HG03064 (cell line): ENCODE measurements at regions not wholly inside any gene's neighbourhood (a gene's known extent, or its start where the extent isn't known, plus 50 kb on each side); places are given as distances from the start of the nearest gene placed in this dataset.
"Not testable (repeated sequence)": the region's sequence is repeated elsewhere in the genome, so short reads cannot be mapped to it uniquely, and the experiment has no call there.

Source experiments
- ATAC-seq: cut with Tn5 transposase; IDR thresholded peaks from one replicate; pipeline ENCODE4 v1.9.1; 2021; ENCODE audit warnings: low read depth; ENCODE audit not compliant: unreplicated experiment

- ATAC-seq: no peak
Measured at GRCh38 chr1:116850436-116850835, 59.3 kb upstream of the PTGFRN start.

GRCh38 chr1:116851189-116851588 lies 58.5 kb upstream of the PTGFRN start:
- not testable (repeated sequence) for ATAC-seq

- ATAC-seq: no peak
Measured at GRCh38 chr1:116851846-116852245, 57.9 kb upstream of the PTGFRN start.

- ATAC-seq: no peak
Measured at GRCh38 chr1:116852367-116852766, 57.3 kb upstream of the PTGFRN start.

- no peak for ATAC-seq
Measured at GRCh38 chr1:116852910-116853309, 56.8 kb upstream of the PTGFRN start.

- ATAC-seq: no peak
Measured at GRCh38 chr1:116853680-116854402, 55.9 kb upstream of the PTGFRN start.

GRCh38 chr1:116854403-116854690 lies 55.4 kb upstream of the PTGFRN start:
- ATAC-seq: no peak

GRCh38 chr1:116854716-116855115 lies 55.0 kb upstream of the PTGFRN start:
- no peak for ATAC-seq

GRCh38 chr1:116855191-116855619 lies 54.5 kb upstream of the PTGFRN start:
- no peak for ATAC-seq

- no peak for ATAC-seq
Measured at GRCh38 chr1:116855773-116856201, 53.9 kb upstream of the PTGFRN start.

GRCh38 chr1:116856312-116856711 lies 53.4 kb upstream of the PTGFRN start:
- no peak for ATAC-seq

GRCh38 chr1:116857092-116857491 lies 52.6 kb upstream of the PTGFRN start:
- ATAC-seq: no peak
